CD4-positive, CD25-positive, alpha-beta regulatory T cell (primary cell): ENCODE measurements at regions not wholly inside any gene's neighbourhood (a gene's known extent, or its start where the extent isn't known, plus 50 kb on each side); places are given as distances from the start of the nearest gene placed in this dataset.
"Not testable (repeated sequence)": the region's sequence is repeated elsewhere in the genome, so short reads cannot be mapped to it uniquely, and the experiment has no call there.

Source experiments
- ATAC-seq, 2 donors: fragments of 150-1000 bp; cut with Tn5 transposase; one replicate each; pipeline ENCODE4 v1.10.0; 2021; ENCODE audit warnings: low read depth in 2 of 2, moderate number of reproducible peaks in 2 of 2, moderate library complexity in 1 of 2
- DNase-seq, 3 donors: peaks; one replicate each; pipeline versions ENCODE4 v3.0.0 to v3.0.0-alpha.2; 2012 to 2022; ENCODE audit warnings: mixed read lengths in 1 of 3
- H3K27ac ChIP-seq: one replicate; pipeline ENCODE4 v1.7.0; 2013; ENCODE audit warnings: mild to moderate bottlenecking, low read length; ENCODE audit not compliant: insufficient read depth, poor library complexity, severe bottlenecking
- H3K27me3 ChIP-seq: one replicate; pipeline ENCODE4 v1.7.0; 2013; ENCODE audit warnings: low read length; ENCODE audit not compliant: control insufficient read depth, insufficient read depth
- H3K36me3 ChIP-seq: one replicate; pipeline ENCODE4 v1.7.0; 2013; ENCODE audit warnings: mild to moderate bottlenecking, low read length, moderate library complexity; ENCODE audit not compliant: control insufficient read depth, insufficient read depth
- H3K4me1 ChIP-seq: 2 replicates; pipeline ENCODE4 v1.7.0; 2013; ENCODE audit warnings: mild to moderate bottlenecking, low read length; ENCODE audit not compliant: insufficient read depth, control insufficient read depth, poor library complexity, severe bottlenecking
- H3K4me3 ChIP-seq: one replicate; pipeline ENCODE4 v1.7.0; 2013; ENCODE audit warnings: low read depth, mild to moderate bottlenecking, low read length, moderate library complexity
- H3K9me3 ChIP-seq, 2 experiments: 1 replicate in 1 of 2; 2 replicates in 1 of 2; pipeline ENCODE4 v1.7.0; 2013; ENCODE audit warnings: low read length in 2 of 2, mild to moderate bottlenecking in 1 of 2, moderate library complexity in 1 of 2; ENCODE audit not compliant: control insufficient read depth in 2 of 2
- H3K27ac Mint-ChIP-seq, 3 donors: one replicate each; pipeline ENCODE4 v1.8.0; 2020 to 2022; ENCODE audit warnings: mild to moderate bottlenecking in 3 of 3, mixed read lengths in 3 of 3, moderate library complexity in 2 of 3
- H3K27me3 Mint-ChIP-seq: one replicate; pipeline ENCODE4 v1.8.0; 2022; ENCODE audit warnings: mild to moderate bottlenecking, mixed read lengths
- H3K36me3 Mint-ChIP-seq: one replicate; pipeline ENCODE4 v1.8.0; 2020; ENCODE audit warnings: mixed read lengths
- H3K4me1 Mint-ChIP-seq, 4 donors: one replicate each; pipeline ENCODE4 v1.8.0; 2020 to 2022; ENCODE audit warnings: mixed read lengths in 4 of 4, mild to moderate bottlenecking in 1 of 4
- H3K4me3 Mint-ChIP-seq, 4 donors: one replicate each; pipeline ENCODE4 v1.8.0; 2020 to 2022; ENCODE audit warnings: mild to moderate bottlenecking in 4 of 4, mixed read lengths in 4 of 4, moderate library complexity in 3 of 4
- H3K9me3 Mint-ChIP-seq, 7 donors: one replicate each; pipeline ENCODE4 v1.8.0; 2020 to 2022; ENCODE audit warnings: mixed read lengths in 7 of 7, mild to moderate bottlenecking in 3 of 7, moderate library complexity in 2 of 7

DNA sequence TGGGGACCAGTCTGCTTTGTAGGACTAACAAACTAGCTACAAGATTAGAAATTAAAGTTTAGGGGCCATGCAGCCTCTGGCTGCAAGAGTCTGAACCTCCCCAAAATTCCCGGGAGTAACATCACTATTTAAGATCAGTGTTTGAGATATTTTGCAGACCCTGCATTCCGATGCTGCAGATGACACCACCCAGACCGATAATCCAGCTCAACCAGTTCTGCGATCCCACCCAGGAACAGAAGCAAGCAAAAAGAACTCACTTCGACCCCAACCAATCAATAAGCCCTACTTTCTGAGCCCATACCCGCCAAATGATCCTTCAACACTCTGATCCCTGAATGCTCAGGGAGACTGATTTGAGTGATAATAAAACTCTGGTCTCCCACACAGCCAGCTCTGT, 877.8 kb downstream of the FAT4 start:
- H3K27ac ChIP-seq: no peak overlapping the region
- no peak for DNase-seq
- H3K9me3 Mint-ChIP-seq: peaks cover 4 to 16% (median 11%) of the 10 kb centered on the region in 7 donors
- no peak for ATAC-seq
- H3K4me3 Mint-ChIP-seq: no peak overlapping the region
- no peaks in the 10 kb centered on the region for H3K36me3 Mint-ChIP-seq
- H3K9me3 ChIP-seq: no peaks in the 10 kb centered on the region
- H3K27me3 Mint-ChIP-seq: no peaks in the 10 kb centered on the region
- H3K4me3 ChIP-seq: no peak overlapping the region
- H3K36me3 ChIP-seq: no peaks in the 10 kb centered on the region
- H3K4me1 Mint-ChIP-seq: no peaks in the 10 kb centered on the region
- H3K4me1 ChIP-seq: no peaks in the 10 kb centered on the region
- H3K27ac Mint-ChIP-seq: no peak overlapping the region
- H3K27me3 ChIP-seq: no peaks in the 10 kb centered on the region

DNA sequence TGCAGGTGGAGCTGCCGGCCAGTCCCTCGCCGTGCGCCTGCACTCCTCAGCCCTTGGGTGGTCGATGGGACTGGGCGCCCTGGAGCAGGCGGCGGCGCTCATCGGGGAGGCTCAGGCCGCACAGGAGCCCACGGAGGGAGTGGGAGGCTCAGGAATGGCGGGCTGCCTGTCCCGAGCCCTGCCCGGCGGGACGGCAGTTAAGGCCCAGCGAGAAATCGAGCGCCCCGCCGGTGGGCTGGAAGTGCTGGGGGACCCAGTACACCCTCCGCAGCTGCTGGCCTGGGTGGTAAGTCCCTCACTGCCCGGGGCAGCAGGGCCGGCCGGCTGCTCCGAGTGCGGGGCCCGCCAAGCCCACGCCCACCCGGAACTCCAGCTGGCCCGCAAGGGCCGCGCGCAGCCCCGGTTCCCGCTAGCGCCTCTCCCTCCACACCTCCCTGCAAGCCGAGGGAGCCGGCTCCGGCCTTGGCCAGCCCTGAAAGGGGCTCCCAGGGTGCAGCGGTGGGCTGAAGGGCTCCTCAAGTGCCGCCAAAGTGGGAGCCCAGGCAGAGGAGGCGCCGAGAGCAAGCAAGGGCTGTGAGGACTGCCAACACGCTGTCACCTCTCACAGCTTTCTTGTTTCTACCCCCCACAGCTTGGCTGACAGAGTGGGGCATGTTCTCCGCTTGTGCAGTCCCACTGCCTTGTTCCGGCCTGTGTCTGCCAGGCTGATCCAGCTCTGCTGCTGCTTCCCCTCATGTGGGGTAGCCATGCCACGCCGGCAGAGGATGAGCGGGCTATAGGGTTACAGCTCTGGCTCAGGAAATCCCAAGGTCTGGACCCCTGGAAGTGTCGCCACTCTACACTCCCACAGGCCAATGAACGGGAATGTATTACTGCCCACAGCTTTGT, 886.7 kb downstream of the FAT4 start:
- H3K36me3 Mint-ChIP-seq, H3K36me3 ChIP-seq, H3K4me3 ChIP-seq, H3K27me3 ChIP-seq, H3K4me1 Mint-ChIP-seq, H3K4me3 Mint-ChIP-seq, H3K9me3 ChIP-seq, H3K27me3 Mint-ChIP-seq, H3K27ac Mint-ChIP-seq, H3K27ac ChIP-seq, H3K4me1 ChIP-seq, DNase-seq, ATAC-seq: not testable (repeated sequence)
- H3K9me3 Mint-ChIP-seq: peaks cover 4 to 20% (median 11%) of the 10 kb centered on the region in 7 donors

DNA sequence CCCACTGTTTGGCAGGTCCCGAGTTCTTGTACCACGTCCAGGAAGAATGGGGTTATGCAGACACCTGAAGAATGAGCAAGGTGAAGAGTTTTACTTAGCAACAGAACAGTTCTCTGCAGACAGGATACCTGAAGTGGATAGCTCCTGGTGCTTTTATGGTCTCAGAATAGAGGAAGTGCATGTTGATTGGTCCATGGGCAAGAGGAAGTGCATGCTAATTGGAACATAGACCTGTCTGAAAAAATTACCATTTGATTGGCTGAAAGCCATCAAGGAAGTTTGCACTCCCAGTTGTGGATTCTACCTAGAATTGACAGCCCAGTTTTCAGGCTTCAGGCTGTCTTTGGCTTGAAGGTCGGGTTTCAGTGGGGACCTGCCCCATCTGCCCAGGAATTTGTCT, 887.5 kb downstream of the FAT4 start:
- no peaks in the 10 kb centered on the region for H3K4me1 Mint-ChIP-seq
- ATAC-seq (no peak), DNase-seq (no peak)
- no peak overlapping the region for H3K4me3 Mint-ChIP-seq
- no peaks in the 10 kb centered on the region for H3K4me1 ChIP-seq
- no peaks in the 10 kb centered on the region for H3K27me3 Mint-ChIP-seq
- H3K27ac ChIP-seq: no peak overlapping the region
- no peaks in the 10 kb centered on the region for H3K27me3 ChIP-seq
- H3K4me3 ChIP-seq: no peak overlapping the region
- no peak overlapping the region for H3K27ac Mint-ChIP-seq
- H3K36me3 ChIP-seq: no peaks in the 10 kb centered on the region
- peaks cover 4 to 24% (median 11%) of the 10 kb centered on the region in 7 donors for H3K9me3 Mint-ChIP-seq
- H3K9me3 ChIP-seq: no peaks in the 10 kb centered on the region
- H3K36me3 Mint-ChIP-seq: no peaks in the 10 kb centered on the region

DNA sequence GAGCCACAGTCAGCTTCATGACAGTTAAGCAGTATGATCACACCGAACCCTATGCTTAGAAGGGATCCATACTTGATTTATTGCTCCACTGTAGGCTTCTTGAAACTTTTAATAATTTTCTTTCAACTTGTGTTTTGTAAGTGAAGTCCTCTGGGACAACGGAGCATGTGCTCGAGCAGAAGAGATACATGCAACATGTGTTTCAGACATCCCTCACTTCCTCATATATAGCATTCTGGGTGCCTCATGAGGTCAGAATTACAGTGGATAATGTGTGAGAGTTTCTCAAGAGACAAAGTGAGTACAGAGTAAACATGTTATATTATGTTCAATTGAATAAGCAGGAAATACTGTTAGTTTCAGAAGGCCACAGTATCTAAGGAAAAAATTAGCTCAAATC, 893.2 kb downstream of the FAT4 start:
- no peak overlapping the region for H3K27ac Mint-ChIP-seq
- no peaks in the 10 kb centered on the region for H3K4me1 ChIP-seq
- no peaks in the 10 kb centered on the region for H3K36me3 ChIP-seq
- H3K27me3 ChIP-seq: no peaks in the 10 kb centered on the region
- peaks cover 3 to 24% (median 12%) of the 10 kb centered on the region in 7 donors for H3K9me3 Mint-ChIP-seq
- no peaks in the 10 kb centered on the region for H3K4me1 Mint-ChIP-seq
- no peak overlapping the region for H3K4me3 Mint-ChIP-seq
- ATAC-seq (no peak), DNase-seq (no peak)
- no peaks in the 10 kb centered on the region for H3K36me3 Mint-ChIP-seq
- no peak overlapping the region for H3K27ac ChIP-seq
- H3K27me3 Mint-ChIP-seq: no peaks in the 10 kb centered on the region
- no peak overlapping the region for H3K4me3 ChIP-seq
- no peaks in the 10 kb centered on the region for H3K9me3 ChIP-seq

DNA sequence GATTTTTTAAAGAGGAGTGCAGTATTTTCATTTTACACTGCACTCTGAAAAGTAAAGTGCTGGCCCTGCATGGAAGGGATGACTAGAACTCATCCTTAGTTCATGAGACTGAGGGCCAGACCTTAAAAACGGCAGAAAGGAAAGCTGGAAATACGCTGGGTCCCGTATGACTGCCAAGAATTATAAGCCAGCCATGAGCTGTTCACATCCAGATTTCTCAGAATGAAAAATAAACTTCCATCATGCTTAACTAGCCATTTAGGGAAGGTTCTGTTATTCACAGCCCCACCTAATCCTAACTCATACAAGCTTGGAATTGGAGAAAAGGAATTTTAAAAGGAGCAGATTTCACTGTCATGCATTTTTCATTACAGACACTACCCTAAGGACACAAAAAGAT, 894.4 kb downstream of the FAT4 start:
- H3K4me3 ChIP-seq: no peak overlapping the region
- H3K27ac ChIP-seq: no peak overlapping the region
- no peaks in the 10 kb centered on the region for H3K36me3 Mint-ChIP-seq
- H3K27me3 Mint-ChIP-seq: no peaks in the 10 kb centered on the region
- H3K27ac Mint-ChIP-seq: no peak overlapping the region
- H3K9me3 ChIP-seq: no peaks in the 10 kb centered on the region
- no peaks in the 10 kb centered on the region for H3K4me1 Mint-ChIP-seq
- H3K4me3 Mint-ChIP-seq: no peak overlapping the region
- DNase-seq: no peak
- H3K27me3 ChIP-seq: no peaks in the 10 kb centered on the region
- H3K9me3 Mint-ChIP-seq: peaks cover 0 to 20% (median 10%) of the 10 kb centered on the region in 7 donors
- no peaks in the 10 kb centered on the region for H3K36me3 ChIP-seq
- no peaks in the 10 kb centered on the region for H3K4me1 ChIP-seq
- ATAC-seq: no peak

DNA sequence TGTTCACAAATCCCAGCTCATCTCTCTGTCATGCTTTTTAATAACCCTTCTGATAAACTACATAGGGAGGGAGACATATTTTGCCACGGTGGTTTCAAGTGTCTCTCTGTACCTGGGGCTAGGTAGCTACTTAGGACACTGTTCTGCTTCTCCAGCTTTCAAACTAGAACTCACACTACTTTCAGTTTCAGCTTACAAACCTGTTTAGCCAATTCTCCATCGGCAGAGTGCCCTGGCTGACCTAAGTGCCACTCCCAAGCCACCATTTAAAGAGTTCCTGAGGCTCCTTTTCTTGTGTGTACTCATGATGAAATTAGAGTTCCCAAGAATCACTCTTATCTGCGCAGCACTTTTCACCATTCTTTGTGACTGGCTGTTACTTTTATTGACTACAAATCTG, 899.2 kb downstream of the FAT4 start:
- no peak for DNase-seq
- no peaks in the 10 kb centered on the region for H3K27me3 Mint-ChIP-seq
- no peak overlapping the region for H3K27ac Mint-ChIP-seq
- Histone ChIP-seq H3K27me3 (no peaks in the 10 kb centered on the region), H3K9me3 (peaks cover 0 to 2% of the 10 kb centered on the region in 2 experiments), H3K4me1 (no peaks in the 10 kb centered on the region), H3K4me3 (no peak overlapping the region), H3K27ac (no peak overlapping the region), H3K36me3 (no peaks in the 10 kb centered on the region)
- ATAC-seq: no peak
- H3K9me3 Mint-ChIP-seq: peaks cover 0 to 12% (median 5%) of the 10 kb centered on the region in 7 donors
- H3K4me3 Mint-ChIP-seq: no peak overlapping the region
- no peaks in the 10 kb centered on the region for H3K36me3 Mint-ChIP-seq
- H3K4me1 Mint-ChIP-seq: no peaks in the 10 kb centered on the region

DNA sequence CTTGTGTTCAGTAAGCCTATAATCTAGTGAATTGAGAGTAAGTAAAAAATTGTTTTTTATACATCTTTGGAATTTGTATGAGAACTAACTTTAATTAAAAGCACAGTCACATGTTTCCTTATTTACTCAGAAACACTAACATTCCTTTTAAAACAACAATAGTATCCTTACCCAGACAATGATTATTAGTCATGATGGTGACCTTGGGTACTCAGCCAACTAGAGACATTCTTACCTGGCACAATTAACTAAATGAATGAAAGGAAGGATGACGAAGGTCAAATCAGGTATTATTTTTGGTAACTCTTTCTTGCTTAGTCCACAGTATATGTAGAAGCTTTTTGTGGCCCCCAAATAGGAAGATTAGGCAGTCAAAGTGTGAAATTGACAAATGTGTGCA, 901.0 kb downstream of the FAT4 start:
- H3K9me3 Mint-ChIP-seq: peaks cover 0 to 7% (median 3%) of the 10 kb centered on the region in 7 donors
- H3K9me3 ChIP-seq: peaks cover 0 to 2% of the 10 kb centered on the region in 2 experiments
- H3K4me1 ChIP-seq: no peaks in the 10 kb centered on the region
- DNase-seq (no peak), ATAC-seq (no peak)
- no peaks in the 10 kb centered on the region for H3K27me3 Mint-ChIP-seq
- H3K27ac Mint-ChIP-seq: no peak overlapping the region
- no peaks in the 10 kb centered on the region for H3K36me3 ChIP-seq
- no peaks in the 10 kb centered on the region for H3K27me3 ChIP-seq
- no peak overlapping the region for H3K4me3 Mint-ChIP-seq
- H3K4me1 Mint-ChIP-seq: no peaks in the 10 kb centered on the region
- no peak overlapping the region for H3K4me3 ChIP-seq
- H3K27ac ChIP-seq: no peak overlapping the region
- no peaks in the 10 kb centered on the region for H3K36me3 Mint-ChIP-seq

DNA sequence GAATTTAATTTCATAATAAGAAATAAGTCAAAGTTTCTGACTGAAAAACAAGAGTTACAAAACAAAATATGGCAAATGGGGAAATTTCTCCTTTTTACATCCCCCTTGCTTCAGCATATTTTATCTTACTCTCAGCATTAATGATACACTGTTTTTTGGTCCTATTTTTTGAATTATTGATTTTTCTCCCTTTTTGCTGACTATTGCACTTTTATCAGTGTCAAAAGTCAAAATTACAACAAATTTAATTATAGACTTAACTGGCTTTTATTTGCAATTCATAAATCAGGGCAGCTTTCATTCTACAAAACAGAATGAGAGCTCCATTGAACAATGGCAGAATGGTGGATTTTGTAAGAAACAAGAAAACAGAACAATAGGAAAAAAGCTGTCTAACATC, 901.9 kb downstream of the FAT4 start:
- no peak overlapping the region for H3K4me3 ChIP-seq

More for the DNA sequence above, 901.9 kb downstream of the FAT4 start:
- ATAC-seq (no peak), DNase-seq (no peak)
- H3K9me3 ChIP-seq: peaks cover 0 to 2% of the 10 kb centered on the region in 2 experiments
- H3K4me1 ChIP-seq: no peaks in the 10 kb centered on the region
- H3K4me3 Mint-ChIP-seq: no peak overlapping the region
- no peaks in the 10 kb centered on the region for H3K27me3 Mint-ChIP-seq
- H3K9me3 Mint-ChIP-seq: peaks cover 0 to 7% (median 3%) of the 10 kb centered on the region in 7 donors
- H3K27ac ChIP-seq: no peak overlapping the region
- no peaks in the 10 kb centered on the region for H3K4me1 Mint-ChIP-seq
- H3K36me3 Mint-ChIP-seq: no peaks in the 10 kb centered on the region
- no peaks in the 10 kb centered on the region for H3K36me3 ChIP-seq
- H3K27me3 ChIP-seq: no peaks in the 10 kb centered on the region
- no peak overlapping the region for H3K27ac Mint-ChIP-seq
